SH-SY5Y (cell line): ENCODE measurements at regions not wholly inside any gene's neighbourhood (a gene's known extent, or its start where the extent isn't known, plus 50 kb on each side); places are given as distances from the start of the nearest gene placed in this dataset.

ENCODE experiments used
- GATA2 ChIP-seq: IDR thresholded peaks from 2 replicates; pipeline ENCODE4 v1.6.1; 2011; ENCODE audit warnings: mild to moderate bottlenecking, low read depth, low read length
- GATA3 ChIP-seq: IDR thresholded peaks from 2 replicates; pipeline ENCODE4 v1.6.1; 2011; ENCODE audit warnings: low read depth, mild to moderate bottlenecking, low read length, moderate library complexity

DNA sequence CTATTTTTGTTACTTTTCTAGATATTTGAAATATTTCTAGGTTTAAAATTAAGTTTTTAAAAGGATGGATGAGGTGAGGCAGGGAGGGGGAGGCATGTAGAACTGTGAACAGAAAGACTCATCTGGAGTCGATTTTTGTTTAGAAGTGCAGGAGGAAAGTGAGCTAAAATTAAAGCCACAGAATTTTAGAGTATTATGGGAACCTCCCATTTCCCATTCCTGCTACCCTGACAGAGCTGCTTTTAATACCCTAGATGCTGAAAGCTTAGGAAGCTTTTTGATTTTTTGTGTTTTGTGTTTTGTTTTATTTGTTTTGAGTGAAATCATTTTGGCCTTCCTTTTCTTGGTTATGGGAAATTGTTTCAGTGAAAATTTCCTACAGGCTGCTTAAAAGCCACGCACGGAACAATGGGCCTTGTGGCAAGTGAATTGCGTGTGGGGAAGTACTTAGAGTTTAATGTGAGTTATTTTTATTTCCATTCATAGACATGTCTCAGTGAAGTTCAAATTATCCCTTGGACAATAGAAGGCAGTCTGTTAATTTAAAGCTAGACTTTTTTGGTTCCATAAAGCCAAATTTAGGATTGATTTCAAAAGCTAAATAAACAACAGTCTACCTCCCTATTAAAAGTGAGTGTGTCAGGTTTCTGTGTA, 102.0 kb upstream of the HDAC9 start:
- no peak for TF ChIP-seq GATA2
- no peak for TF ChIP-seq GATA3

DNA sequence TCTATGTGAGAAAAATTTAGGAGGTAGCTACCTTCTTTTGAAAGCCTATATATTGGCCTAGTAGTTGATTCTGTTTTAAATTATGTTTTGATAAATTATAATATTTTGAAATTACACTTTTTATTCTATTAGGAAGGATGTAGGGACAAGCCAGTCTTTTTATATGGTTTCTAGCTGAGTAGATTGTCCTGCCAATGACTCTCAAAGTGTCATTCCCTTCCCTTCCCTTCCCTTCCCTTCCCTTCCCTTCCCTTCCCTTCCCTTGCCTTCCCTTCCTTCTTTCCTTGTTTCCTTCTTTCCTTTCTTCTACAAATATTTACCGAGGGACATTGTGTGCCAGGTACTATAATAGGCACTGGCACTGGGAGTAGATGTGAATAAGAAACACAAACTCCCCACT, 99.7 kb upstream of the HDAC9 start:
- TF ChIP-seq GATA2 (no peak), GATA3 (no peak)

DNA sequence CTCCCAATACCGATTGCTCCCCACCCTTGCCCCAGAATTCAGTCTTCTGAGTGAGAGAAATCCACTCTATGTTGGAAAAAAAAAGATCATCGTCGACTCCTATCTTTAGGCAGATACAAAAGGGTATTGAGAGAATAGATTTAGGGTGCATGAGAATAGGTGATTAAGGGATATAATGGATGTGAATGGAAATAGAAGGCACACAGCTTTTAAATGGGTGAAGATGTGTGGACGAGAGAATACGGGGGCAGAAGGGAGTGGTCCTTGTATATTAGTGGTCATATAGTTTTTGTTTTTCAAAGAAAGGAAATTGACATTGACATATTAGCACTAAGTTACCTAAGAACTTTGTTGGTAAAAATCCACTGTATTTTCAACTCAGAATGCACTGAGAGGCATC, 98.6 kb upstream of the HDAC9 start:
- TF ChIP-seq GATA3: no peak
- TF ChIP-seq GATA2: no peak

DNA sequence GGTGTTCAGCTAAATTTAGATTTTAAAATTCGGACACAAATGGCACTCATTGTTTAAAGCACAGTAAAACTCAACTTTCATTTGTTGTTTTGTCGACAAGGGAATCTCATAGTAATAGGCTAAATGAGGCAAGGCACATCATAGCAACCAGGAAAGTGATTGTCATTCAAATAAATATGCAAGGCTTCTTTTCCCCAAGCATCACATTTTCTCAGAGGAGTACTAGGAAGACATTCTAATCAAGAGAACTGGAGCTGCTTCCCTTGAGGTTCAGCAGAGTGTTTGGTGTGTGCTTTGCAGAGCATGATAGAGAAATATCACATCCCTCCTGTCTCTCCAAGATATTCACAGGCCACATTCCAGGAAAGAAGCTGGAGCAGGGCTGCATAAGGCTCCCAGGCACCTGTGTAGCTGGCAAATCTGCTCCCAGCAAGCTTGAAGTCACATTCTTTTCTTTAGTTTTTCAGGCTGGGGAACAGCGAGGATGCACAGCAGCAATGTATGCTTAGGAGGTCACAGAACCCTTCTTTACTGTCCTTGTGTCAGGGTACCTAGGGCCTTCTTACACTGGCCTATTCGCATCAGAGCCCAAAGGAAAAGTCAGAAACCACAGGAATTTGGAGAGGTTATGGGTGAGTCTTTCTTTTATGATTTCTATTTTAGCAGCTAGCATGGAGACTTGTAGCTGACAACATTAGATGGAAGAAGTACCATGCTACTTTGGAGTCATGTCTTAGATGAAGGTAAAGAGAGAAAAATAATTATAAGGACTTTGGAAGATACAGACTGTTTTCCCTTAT, 95.9 kb upstream of the HDAC9 start:
- no peak for TF ChIP-seq GATA2
- no peak for TF ChIP-seq GATA3

DNA sequence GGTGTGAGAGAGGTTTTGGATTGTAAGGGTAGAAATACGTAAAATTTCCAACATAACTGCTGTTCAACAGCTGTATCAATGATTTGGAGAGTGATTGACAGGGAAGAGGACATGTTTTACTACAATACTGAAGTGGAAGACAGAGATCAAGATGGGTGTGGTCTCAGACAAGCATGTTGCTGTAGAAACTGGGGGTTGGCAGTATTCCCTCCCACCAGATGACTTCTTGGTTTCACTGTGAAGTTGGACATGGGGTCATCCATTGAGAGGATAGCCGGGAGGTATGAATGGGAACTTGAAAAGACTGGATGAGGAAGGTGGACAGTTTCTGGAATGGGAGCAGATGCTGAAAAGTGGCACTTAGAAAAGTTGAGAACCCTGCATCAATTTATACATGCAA, 95.3 kb upstream of the HDAC9 start:
- TF ChIP-seq GATA2: no peak
- TF ChIP-seq GATA3: no peak

DNA sequence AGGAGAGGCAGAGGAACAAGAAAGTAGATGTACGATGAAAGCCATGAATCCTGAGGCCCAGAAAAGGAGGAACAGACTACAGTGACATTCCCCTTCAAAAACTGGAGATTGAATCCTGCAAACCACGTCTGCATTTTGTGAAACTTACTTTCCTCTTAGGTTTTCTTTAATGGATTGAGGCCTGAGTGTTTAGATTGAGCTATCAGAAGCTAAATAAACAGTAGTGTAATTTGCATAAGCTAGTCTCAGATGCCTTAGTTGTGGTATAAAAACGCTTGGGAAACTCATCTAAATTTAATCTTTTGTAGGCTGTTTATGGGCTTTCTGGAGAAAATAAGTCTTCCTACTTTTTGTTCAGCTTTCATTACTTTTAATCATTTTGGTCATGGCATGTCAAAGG, 94.8 kb upstream of the HDAC9 start:
- no peak for TF ChIP-seq GATA2
- TF ChIP-seq GATA3: no peak

DNA sequence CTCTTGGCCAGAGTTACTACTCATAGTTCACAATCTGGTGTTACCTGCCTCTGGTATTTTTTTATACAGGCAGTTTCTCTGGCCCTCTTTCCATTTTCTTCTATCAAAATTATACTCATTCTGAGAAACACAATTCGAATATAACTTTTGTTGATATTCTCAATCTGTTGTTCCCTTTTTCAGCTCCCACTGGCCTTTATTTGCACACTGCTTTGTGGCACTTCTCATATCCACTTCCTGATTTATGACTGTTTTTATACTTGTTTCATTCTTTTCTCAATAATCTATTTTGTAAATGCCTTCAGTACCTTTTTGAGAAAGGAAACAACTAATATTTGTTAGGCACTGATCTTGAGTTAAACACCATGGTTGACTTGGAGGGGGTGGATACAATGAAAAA, 93.8 kb upstream of the HDAC9 start:
- TF ChIP-seq GATA3 (no peak), GATA2 (no peak)

DNA sequence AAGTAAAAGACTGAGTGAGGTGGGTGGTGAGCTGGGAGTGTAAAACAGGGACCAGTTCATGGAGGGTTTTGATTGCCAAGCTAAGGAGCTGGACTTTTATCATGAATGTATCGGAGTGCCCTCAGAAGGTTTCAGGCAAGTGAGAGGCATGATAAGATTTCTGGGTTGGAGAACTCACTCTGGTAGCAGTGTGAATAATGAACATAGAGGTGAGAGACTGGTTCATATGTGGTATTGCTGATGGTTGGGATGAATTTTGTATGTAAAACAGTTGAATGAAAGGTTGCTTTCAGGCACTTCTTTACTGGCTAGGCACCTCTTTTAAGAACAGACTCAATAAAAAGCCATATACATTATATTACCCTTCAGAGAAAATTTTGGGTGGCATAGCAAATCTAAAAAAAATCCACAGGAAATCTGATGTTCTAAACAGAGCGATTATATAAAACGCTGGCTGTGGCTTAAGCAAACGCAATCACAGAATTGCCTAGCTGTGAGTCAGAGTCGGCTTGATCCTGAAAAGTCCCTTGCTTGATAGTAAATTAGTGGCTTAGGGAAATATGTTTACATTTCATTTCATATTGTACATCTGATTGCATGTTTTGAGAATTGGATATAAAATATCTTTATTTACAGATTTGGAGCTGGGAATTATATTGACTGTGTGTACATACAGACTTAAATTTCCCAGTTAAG, 92.9 kb upstream of the HDAC9 start:
- TF ChIP-seq GATA3 (no peak), GATA2 (no peak)

DNA sequence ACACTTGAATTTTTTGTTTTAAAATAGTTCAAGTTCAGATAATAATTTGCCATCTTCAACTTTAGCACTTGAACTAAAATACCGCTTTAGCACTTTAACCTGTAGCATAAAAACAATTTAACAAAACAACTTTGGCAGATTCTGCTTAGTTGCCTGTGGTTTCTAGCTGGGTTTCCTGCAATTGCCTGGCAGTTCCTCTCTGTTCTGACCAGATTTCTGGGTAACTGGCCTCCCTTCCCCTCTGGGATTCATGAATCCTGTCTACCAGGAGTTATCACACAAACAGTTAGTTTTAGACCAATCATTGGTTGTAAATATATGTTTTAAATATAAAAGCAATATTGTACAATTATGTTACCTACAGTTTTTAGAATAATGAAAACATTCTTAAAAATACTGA, 89.8 kb upstream of the HDAC9 start:
- no peak for TF ChIP-seq GATA3
- no peak for TF ChIP-seq GATA2

DNA sequence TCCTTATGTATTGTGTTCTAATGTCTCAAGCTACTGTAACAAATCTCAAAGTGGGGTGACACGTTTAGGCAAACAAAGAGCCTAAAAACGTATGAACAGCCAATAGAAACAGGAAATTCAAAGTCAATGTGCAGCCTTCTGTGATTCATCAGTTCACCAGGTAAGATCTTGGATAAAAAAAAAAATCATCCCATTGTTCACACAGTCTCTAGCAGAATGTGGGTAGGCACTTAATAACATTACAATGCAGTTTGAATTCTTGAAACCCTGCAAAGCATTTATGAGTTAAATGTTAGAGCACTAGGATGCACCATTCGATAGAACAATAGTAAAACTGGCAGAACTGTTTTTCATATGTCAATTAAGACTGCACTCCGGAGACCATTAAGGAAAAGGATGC, 88.2 kb upstream of the HDAC9 start:
- TF ChIP-seq GATA2 (no peak), GATA3 (no peak)

DNA sequence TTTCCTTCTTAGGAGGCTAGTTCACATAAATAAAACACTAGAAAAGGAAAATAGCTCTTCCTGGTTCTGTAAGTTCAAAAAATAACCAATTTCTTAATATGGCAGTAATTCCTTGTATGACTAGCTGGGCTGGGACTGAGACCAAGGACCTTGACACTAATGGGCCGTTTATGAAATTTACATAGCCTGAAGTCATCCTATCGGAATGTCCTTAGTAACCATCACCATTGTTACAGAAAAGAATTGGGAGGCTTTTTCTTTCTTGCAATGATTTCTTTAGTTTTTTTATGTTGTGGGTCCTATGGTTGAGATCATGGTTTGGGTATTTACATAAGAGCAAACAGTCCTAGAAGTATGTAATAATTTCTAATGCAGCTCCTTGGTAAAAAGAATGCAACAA, 87.1 kb upstream of the HDAC9 start:
- no peak for TF ChIP-seq GATA2

DNA sequence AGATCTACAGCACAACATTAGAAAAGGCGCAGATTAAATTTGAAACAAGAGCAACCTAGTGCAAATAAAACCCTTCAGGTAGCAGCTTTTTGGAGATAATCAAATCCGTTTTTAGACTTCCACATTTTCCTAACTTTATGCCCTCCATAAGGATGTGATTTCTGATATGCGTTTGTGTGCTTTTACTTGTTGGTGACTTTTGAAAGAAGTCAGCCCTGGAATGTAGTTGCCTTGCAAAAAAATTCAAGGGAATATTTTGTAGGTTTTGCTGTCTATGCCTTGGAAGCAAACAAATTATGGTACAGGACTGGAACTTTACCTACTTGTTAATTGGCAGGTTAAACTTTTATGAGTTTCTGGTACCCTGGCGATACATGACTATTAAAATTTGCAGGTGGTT, 86.7 kb upstream of the HDAC9 start:
- TF ChIP-seq GATA3 (no peak), GATA2 (no peak)

DNA sequence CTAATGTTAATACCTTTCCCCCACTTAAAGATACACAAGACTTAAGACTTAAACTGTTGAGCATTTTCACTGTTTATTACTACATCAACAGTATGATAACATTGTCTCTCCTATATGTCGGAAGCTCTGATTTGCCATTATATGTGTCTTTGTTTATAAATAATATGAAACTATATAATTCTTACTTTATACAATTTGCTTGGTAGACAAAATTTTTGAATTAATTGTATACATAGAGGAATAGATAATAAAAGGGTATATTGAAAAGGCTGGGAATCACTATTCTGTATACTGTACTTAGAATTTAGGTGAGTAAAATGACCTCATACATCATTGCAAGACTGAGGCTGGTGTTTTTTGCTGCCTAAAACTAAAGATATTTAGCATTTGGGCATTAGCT, 82.1 kb upstream of the HDAC9 start:
- TF ChIP-seq GATA3: no peak

DNA sequence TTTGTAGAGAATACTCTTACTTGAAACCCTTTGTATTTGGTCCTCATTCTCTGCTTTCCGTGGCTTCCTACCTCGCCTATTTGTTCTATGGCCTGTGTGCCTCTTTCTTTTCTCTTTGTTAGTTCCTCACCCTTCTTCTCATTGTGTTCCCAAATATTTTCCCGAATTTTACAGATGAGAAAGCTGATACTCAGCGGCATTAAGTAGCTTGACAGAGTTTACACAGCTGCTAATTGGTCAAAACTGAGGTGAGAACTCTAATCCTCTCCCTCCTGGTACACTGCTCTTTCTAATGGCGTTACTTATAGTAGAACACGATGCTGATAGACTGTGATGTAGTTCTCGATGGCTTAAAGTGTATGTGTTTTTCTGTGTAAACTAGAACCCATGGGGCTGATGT, 80.7 kb upstream of the HDAC9 start:
- no peak for TF ChIP-seq GATA3

DNA sequence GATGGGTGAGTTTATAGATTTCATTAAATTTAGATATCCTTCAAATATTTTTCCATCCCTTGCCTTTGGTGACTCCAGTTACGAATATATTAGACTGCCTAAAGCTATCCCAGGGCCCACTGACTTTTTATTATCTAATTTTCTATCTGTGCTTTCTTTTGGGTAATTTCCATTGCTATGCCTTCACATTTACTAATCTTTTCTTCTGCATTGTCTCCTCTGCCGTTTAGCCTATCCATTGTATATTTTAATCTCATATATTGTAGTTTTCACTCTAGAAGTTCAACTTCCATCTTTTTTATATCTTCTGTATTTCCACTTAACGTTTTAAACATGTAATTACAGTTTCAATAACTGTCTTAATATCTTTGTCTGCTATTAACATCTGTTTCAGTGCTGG, 78.6 kb upstream of the HDAC9 start:
- TF ChIP-seq GATA2 (no peak), GATA3 (no peak)

DNA sequence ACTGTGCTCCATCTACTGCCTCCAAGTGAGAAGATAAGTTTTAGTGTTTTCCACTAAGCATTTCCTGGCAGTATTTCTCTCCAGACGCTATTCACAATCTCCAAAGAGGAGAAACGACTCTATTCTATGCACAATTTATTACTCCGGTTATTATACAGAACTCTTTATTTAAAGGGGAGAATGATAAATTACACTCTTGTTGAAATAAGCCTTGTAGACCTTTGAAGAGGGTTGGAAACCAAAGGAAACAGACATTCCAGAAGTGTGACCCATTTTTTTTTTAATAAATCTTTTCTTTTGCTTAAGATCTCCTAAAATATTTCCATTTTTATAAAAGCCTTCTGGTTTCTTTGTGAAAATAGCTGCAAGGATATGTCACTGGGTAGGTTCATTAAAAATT, 76.1 kb upstream of the HDAC9 start:
- TF ChIP-seq GATA3 (no peak), GATA2 (no peak)
